ENCODE measurements at regions not wholly inside any gene's neighbourhood (a gene's known extent, or its start where the extent isn't known, plus 50 kb on each side); places are given as distances from the start of the nearest gene placed in this dataset.

DNA sequence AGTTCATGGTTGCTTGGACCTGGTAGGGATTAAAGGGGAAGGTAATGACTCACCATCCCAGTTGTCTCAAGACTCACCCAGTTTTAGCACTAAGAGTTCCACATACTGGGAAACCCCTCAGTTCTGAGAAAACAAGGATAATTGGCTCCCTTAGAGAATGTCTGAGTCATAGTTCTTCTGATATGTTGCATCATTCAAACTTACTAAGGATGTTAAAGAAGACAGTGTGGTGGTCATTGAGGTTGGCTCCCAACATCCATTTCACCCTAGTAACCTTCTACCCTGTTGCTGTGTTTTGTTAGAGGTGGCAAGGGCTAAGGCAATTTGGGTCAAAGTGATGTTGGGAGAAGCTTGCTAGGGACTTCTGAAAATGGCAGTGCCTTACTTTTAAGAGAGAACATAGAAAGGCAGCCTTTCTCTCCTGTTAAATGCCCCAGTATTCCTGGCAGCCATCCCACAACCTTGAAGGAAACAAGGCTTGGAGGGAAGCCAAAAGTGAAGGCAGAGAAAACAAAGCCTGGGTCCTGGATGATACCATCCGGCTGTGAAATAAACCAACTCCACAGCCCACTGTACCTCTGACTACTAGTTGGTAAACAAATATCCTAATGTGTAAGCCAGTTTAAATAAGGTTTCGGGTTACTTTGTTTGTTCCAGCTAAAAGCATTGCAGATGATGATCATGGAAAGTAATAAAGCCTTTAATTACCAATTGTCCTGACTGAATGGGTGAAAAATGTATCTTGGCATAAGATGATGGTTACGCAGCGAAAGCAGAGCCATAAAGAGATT is 80.4 kb upstream of the ADAMTSL1 start:
- TF ChIP-seq, protein P1, sequence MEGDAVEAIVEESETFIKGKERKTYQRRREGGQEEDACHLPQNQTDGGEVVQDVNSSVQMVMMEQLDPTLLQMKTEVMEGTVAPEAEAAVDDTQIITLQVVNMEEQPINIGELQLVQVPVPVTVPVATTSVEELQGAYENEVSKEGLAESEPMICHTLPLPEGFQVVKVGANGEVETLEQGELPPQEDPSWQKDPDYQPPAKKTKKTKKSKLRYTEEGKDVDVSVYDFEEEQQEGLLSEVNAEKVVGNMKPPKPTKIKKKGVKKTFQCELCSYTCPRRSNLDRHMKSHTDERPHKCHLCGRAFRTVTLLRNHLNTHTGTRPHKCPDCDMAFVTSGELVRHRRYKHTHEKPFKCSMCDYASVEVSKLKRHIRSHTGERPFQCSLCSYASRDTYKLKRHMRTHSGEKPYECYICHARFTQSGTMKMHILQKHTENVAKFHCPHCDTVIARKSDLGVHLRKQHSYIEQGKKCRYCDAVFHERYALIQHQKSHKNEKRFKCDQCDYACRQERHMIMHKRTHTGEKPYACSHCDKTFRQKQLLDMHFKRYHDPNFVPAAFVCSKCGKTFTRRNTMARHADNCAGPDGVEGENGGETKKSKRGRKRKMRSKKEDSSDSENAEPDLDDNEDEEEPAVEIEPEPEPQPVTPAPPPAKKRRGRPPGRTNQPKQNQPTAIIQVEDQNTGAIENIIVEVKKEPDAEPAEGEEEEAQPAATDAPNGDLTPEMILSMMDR (IDR thresholded peaks at IDR 0.05): no peak
- no peak for TF ChIP-seq POLR2A (IDR thresholded peaks at IDR 0.05)

All from heart left ventricle (tissue), 13 donors.